Neural progenitor cell (in vitro differentiated cells): ENCODE measurements at regions not wholly inside any gene's neighbourhood (a gene's known extent, or its start where the extent isn't known, plus 50 kb on each side); places are given as distances from the start of the nearest gene placed in this dataset.
"Not testable (repeated sequence)": the region's sequence is repeated elsewhere in the genome, so short reads cannot be mapped to it uniquely, and the experiment has no call there.

ENCODE experiments used
- DNase-seq: peaks from one replicate; pipeline ENCODE4 v3.0.0-alpha.2; 2016; ENCODE audit warnings: low spot score
- H2AFZ ChIP-seq: fragments of 200-600 bp; sonication (generic); replicated peaks from 2 replicates; pipeline ENCODE4 v1.6.1; 2016; ENCODE audit warnings: antibody characterized with exemption
- H3F3A ChIP-seq: fragments of 200-600 bp; sonication (generic); 2 replicates; pipeline ENCODE4 v1.6.1; 2016; ENCODE audit warnings: antibody characterized with exemption, low read depth
- H3K27ac ChIP-seq: fragments of 200-600 bp; sonication (generic); 2 replicates; pipeline ENCODE4 v1.5.1; 2016; ENCODE audit warnings: mild to moderate bottlenecking
- H3K27me3 ChIP-seq: fragments of 200-600 bp; sonication (generic); 2 replicates; pipeline ENCODE4 v1.6.1; 2016; ENCODE audit warnings: mild to moderate bottlenecking, moderate library complexity
- H3K36me3 ChIP-seq: fragments of 200-600 bp; sonication (generic); 2 replicates; pipeline ENCODE4 v1.5.1; 2016
- H3K4me1 ChIP-seq: fragments of 200-600 bp; sonication (generic); 2 replicates; pipeline ENCODE4 v1.6.1; 2016; ENCODE audit warnings: mixed run types
- H3K4me2 ChIP-seq: fragments of 200-600 bp; sonication (generic); 2 replicates; pipeline ENCODE4 v1.6.1; 2016
- H3K4me3 ChIP-seq: fragments of 200-600 bp; sonication (generic); 2 replicates; pipeline ENCODE4 v1.5.1; 2016
- H3K79me2 ChIP-seq: fragments of 200-600 bp; sonication (generic); 2 replicates; pipeline ENCODE4 v1.6.1; 2016; ENCODE audit warnings: low read depth
- H3K9ac ChIP-seq: fragments of 200-600 bp; sonication (generic); 2 replicates; pipeline ENCODE4 v1.6.1; 2016
- H3K9me3 ChIP-seq: fragments of 200-600 bp; sonication (generic); 2 replicates; pipeline ENCODE4 v1.5.1; 2016; ENCODE audit warnings: low read depth
- H4K20me1 ChIP-seq: fragments of 200-600 bp; sonication (generic); 2 replicates; pipeline ENCODE4 v1.6.1; 2016; ENCODE audit warnings: low read depth
- H3K27ac Mint-ChIP-seq: 3 replicates; pipeline ENCODE4 v1.8.0; 2021; ENCODE audit warnings: mixed read lengths
- H3K27me3 Mint-ChIP-seq: 2 replicates; pipeline ENCODE4 v1.8.0; 2022; ENCODE audit warnings: low read depth, mild to moderate bottlenecking, inconsistent platforms, moderate library complexity, mixed read lengths; ENCODE audit not compliant: insufficient read depth
- H3K36me3 Mint-ChIP-seq: 3 replicates; pipeline ENCODE4 v1.8.0; 2021; ENCODE audit warnings: mixed read lengths
- H3K4me1 Mint-ChIP-seq: 3 replicates; pipeline ENCODE4 v1.8.0; 2021; ENCODE audit warnings: mixed read lengths
- H3K4me3 Mint-ChIP-seq: 3 replicates; pipeline ENCODE4 v1.8.0; 2021; ENCODE audit warnings: mild to moderate bottlenecking, moderate library complexity, mixed read lengths
- H3K9me3 Mint-ChIP-seq: 3 replicates; pipeline ENCODE4 v1.8.0; 2020; ENCODE audit warnings: mixed read lengths
- CTCF ChIP-seq: fragments of 200-600 bp; sonication (generic); IDR thresholded peaks from 2 replicates; pipeline ENCODE4 v1.5.1; 2017; ENCODE audit warnings: antibody characterized with exemption, mild to moderate bottlenecking
- EZH2 ChIP-seq: fragments of 200-600 bp; sonication (generic); IDR thresholded peaks from 2 replicates; pipeline ENCODE4 v1.6.1; 2017; ENCODE audit warnings: antibody characterized with exemption, mild to moderate bottlenecking, moderate library complexity
- EZH2phosphoT487 ChIP-seq: fragments of 200-600 bp; sonication (generic); IDR thresholded peaks from 2 replicates; pipeline ENCODE4 v1.6.1; 2017; ENCODE audit warnings: antibody characterized with exemption

DNA sequence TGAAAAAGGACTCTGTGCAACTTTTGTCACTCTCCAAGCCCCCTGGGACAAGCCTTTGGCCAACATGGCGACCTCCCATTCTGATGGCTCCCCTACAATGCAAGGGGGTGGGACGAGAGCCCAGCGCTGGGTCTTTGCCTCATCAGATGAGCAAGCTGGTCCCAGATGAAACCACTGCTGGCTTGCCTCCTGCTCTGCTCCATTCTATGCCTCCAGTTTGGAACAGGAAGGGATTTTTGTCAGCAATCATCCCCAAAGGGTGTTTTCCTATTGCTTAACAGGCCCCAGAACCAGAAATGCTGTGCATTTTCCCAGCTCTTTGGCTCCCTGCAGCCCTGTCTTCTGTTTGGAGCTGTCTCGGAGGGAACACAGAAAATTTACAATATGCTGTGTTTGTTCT, 412.7 kb downstream of the MAFB start:
- peaks cover 36% of the 10 kb centered on the region for H3K4me1 Mint-ChIP-seq
- TF ChIP-seq EZH2phosphoT487: no peak
- TF ChIP-seq CTCF: no peak
- TF ChIP-seq EZH2: no peak

GRCh38 chr20:40275738-40276137, 413.3 kb downstream of the MAFB start:
- Histone ChIP-seq H3F3A (peaks cover 19% of the 10 kb centered on the region), H3K4me3 (peak overlapping the region; percentile 31), H3K4me1 (peaks cover 39% of the 10 kb centered on the region), H3K9ac (no peak overlapping the region), H3K9me3 (no peaks in the 10 kb centered on the region), H4K20me1 (peaks cover 9% of the 10 kb centered on the region), H2AFZ (no peak overlapping the region), H3K4me2 (peak overlapping the region; percentile 70), H3K27me3 (no peaks in the 10 kb centered on the region), H3K36me3 (no peaks in the 10 kb centered on the region), H3K79me2 (no peaks in the 10 kb centered on the region), H3K27ac (peak overlapping the region; percentile 64)
- TF ChIP-seq EZH2phosphoT487: peak; percentile 92
- TF ChIP-seq CTCF: no peak
- H3K27me3 Mint-ChIP-seq: peaks cover 4% of the 10 kb centered on the region
- no peaks in the 10 kb centered on the region for H3K36me3 Mint-ChIP-seq
- no peaks in the 10 kb centered on the region for H3K9me3 Mint-ChIP-seq
- H3K27ac Mint-ChIP-seq: no peak overlapping the region
- DNase-seq: peak; percentile 83
- H3K4me3 Mint-ChIP-seq: no peak overlapping the region
- H3K4me1 Mint-ChIP-seq: peaks cover 36% of the 10 kb centered on the region

More for the DNA sequence above, 412.7 kb downstream of the MAFB start:
- peak; percentile 67 for DNase-seq
- Histone ChIP-seq H2AFZ (no peak overlapping the region), H3K36me3 (no peaks in the 10 kb centered on the region), H3F3A (peaks cover 19% of the 10 kb centered on the region), H3K79me2 (no peaks in the 10 kb centered on the region), H4K20me1 (peaks cover 9% of the 10 kb centered on the region), H3K4me3 (peak overlapping the region; percentile 31), H3K27me3 (no peaks in the 10 kb centered on the region), H3K9ac (no peak overlapping the region), H3K9me3 (no peaks in the 10 kb centered on the region), H3K27ac (peak overlapping the region; percentile 64), H3K4me2 (peak overlapping the region; percentile 70), H3K4me1 (peaks cover 39% of the 10 kb centered on the region)
- peaks cover 4% of the 10 kb centered on the region for H3K27me3 Mint-ChIP-seq
- H3K27ac Mint-ChIP-seq: no peak overlapping the region
- H3K4me3 Mint-ChIP-seq: no peak overlapping the region
- no peaks in the 10 kb centered on the region for H3K36me3 Mint-ChIP-seq
- H3K9me3 Mint-ChIP-seq: no peaks in the 10 kb centered on the region

- Histone ChIP-seq H3K9me3 (no peaks in the 10 kb centered on the region), H3K36me3 (no peaks in the 10 kb centered on the region), H3K4me3 (peak overlapping the region; percentile 31), H3K27me3 (peaks cover 2% of the 10 kb centered on the region), H3K4me2 (peak overlapping the region; percentile 70), H3K27ac (peak overlapping the region; percentile 61), H2AFZ (no peak overlapping the region), H3K9ac (no peak overlapping the region), H3K79me2 (no peaks in the 10 kb centered on the region), H3F3A (peaks cover 19% of the 10 kb centered on the region), H3K4me1 (peaks cover 39% of the 10 kb centered on the region), H4K20me1 (peaks cover 9% of the 10 kb centered on the region)
- Mint-ChIP-seq H3K4me1 (peaks cover 36% of the 10 kb centered on the region), H3K27ac (no peak overlapping the region), H3K9me3 (no peaks in the 10 kb centered on the region), H3K27me3 (peaks cover 6% of the 10 kb centered on the region), H3K36me3 (no peaks in the 10 kb centered on the region), H3K4me3 (no peak overlapping the region)
- no peak for TF ChIP-seq EZH2phosphoT487
- TF ChIP-seq CTCF: no peak
- TF ChIP-seq EZH2: no peak
- DNase-seq: no peak
Observed at GRCh38 chr20:40274912-40275533, 414.0 kb downstream of the MAFB start.

DNA sequence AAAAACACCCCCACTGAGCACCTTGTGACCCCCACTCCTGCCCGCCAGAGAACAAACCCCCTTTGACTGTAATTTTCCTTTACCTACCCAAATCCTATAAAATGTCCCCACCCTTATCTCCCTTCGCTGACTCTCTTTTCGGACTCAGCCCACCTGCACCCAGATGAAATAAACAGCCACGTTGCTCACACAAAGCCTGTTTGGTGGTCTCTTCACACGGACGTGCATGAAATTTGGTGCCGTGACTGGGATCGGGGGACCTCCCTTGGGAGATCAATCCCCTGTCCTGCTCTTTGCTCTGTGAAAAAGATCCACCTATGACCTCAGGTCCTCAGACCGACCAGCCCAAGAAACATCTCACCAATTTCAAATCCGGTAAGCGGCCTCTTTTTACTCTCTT, 419.8 kb downstream of the MAFB start:
- H3K27me3 ChIP-seq: peaks cover 19% of the 10 kb centered on the region
- peaks cover 13% of the 10 kb centered on the region for H3K27me3 Mint-ChIP-seq
- not testable (repeated sequence) for H3K4me3 Mint-ChIP-seq, H3K9me3 Mint-ChIP-seq, H3K36me3 Mint-ChIP-seq, H3K27ac ChIP-seq, DNase-seq, H3K27ac Mint-ChIP-seq, H3K9ac ChIP-seq, H3K36me3 ChIP-seq, H3K4me3 ChIP-seq, H3K4me1 ChIP-seq, H3K4me2 ChIP-seq, H3K4me1 Mint-ChIP-seq, H3K9me3 ChIP-seq, H3K79me2 ChIP-seq, H4K20me1 ChIP-seq, H2AFZ ChIP-seq, H3F3A ChIP-seq
